Lower leg skin (tissue), 3 donors: ENCODE measurements at regions not wholly inside any gene's neighbourhood (a gene's known extent, or its start where the extent isn't known, plus 50 kb on each side); places are given as distances from the start of the nearest gene placed in this dataset.

Experiments
- CTCF ChIP-seq, 3 donors: fragments of 450-650 bp; IDR thresholded peaks; one replicate each; pipeline ENCODE4 v1.5.1; 2016; ENCODE audit warnings: antibody characterized with exemption in 3 of 3, mild to moderate bottlenecking in 3 of 3, moderate library complexity in 2 of 3
- POLR2A ChIP-seq, 2 donors: fragments of 450-650 bp; IDR thresholded peaks; one replicate each; pipeline ENCODE4 v1.6.1; 2016 to 2017; ENCODE audit warnings: antibody characterized with exemption in 2 of 2, mild to moderate bottlenecking in 1 of 2, moderate library complexity in 1 of 2

GRCh38 chr1:36645867-36646266, 163.2 kb upstream of the CSF3R start:
- TF ChIP-seq POLR2A (IDR thresholded peaks at IDR 0.05): no peak
- TF ChIP-seq CTCF (IDR thresholded peaks at IDR 0.05): no peak
